Kidney epithelial cell (primary cell): ENCODE measurements at regions not wholly inside any gene's neighbourhood (a gene's known extent, or its start where the extent isn't known, plus 50 kb on each side); places are given as distances from the start of the nearest gene placed in this dataset.
"Not testable (repeated sequence)": the region's sequence is repeated elsewhere in the genome, so short reads cannot be mapped to it uniquely, and the experiment has no call there.

ENCODE experiments used
- DNase-seq: peaks from one replicate; pipeline ENCODE4 v3.0.0-alpha.2; 2010; ENCODE audit warnings: low read depth
- H3K27me3 ChIP-seq: 2 replicates; pipeline ENCODE4 v1.6.0; 2011; ENCODE audit warnings: low read length; ENCODE audit not compliant: control insufficient read depth, insufficient read depth
- H3K36me3 ChIP-seq: 2 replicates; pipeline ENCODE4 v1.5.1; 2011; ENCODE audit warnings: low read length; ENCODE audit not compliant: control insufficient read depth, insufficient read depth
- H3K4me3 ChIP-seq: 2 replicates; pipeline ENCODE4 v1.5.1; 2011; ENCODE audit warnings: low read depth, mild to moderate bottlenecking, control low read depth, low read length
- CTCF ChIP-seq: IDR thresholded peaks from 2 replicates; pipeline ENCODE4 v1.5.1; 2011; ENCODE audit warnings: mild to moderate bottlenecking, moderate library complexity, low read length, control low read depth, inconsistent platforms; ENCODE audit not compliant: insufficient read depth, poor library complexity, severe bottlenecking

DNA sequence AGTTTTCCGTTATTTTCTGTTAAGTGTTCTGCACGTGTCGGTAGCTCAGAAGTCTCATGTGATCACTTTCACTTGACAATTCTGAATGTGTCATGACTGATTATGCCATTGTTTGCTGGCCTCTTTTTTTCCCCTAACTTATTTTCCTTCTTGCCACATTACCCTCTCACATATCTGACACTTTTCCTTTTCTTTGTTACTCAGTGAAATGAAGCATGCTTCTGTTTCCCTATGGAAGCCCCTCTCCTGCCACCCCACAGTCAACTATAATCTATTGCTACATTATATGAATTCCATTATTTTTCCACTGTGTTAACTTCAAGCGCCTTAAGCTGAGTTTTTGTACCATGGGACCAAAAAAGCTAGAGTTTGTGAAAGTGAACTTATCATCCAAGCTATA is 531.6 kb upstream of the HS3ST5 start:
- Histone ChIP-seq H3K36me3 (no peaks in the 10 kb centered on the region), H3K4me3 (no peak overlapping the region)

DNA sequence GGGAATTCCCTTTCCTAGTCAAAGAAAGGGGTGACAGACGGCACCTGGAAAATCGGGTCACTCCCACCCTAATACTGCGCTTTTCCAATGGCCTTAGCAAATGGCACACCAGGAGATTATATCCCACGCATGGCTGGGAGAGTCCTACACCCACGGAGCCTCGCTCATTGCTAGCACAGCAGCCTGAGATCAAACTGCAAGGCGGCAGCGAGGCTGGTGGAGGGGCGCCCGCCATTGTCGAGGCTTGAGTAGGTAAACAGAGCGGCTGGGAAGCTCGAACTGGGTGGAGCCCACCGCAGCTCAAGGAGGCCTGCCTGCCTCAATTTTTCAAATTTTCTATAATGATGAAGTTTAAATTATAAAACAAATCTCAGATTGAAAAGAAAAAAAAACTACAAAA is 522.7 kb upstream of the HS3ST5 start:
- not testable (repeated sequence) for H3K27me3 ChIP-seq, DNase-seq, H3K4me3 ChIP-seq, H3K36me3 ChIP-seq

More for the DNA sequence above, 531.6 kb upstream of the HS3ST5 start:
- no peaks in the 10 kb centered on the region for H3K27me3 ChIP-seq
- TF ChIP-seq CTCF = no peak
- no peak for DNase-seq

DNA sequence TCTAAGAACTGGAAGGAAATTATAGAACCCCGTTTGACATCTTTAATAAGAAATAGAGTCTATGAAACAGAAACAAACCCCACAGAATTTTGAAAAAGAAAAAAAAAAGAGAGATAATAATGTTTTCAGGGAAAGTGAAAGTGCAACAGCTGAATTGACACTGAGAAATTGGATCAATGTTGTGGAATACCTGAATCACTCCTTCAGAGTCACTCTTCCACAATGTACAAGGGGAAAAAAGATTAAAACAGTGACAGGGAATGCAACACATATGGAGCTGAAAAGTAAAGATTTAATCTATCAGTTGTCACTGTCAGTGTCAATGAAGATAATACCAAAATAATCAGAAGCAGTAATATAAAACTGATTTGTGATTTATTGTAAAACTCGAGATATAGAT is 520.8 kb upstream of the HS3ST5 start:
- no peak for DNase-seq
- H3K27me3 ChIP-seq = no peaks in the 10 kb centered on the region
- no peaks in the 10 kb centered on the region for H3K36me3 ChIP-seq
- H3K4me3 ChIP-seq = no peak overlapping the region
- no peak for TF ChIP-seq CTCF

DNA sequence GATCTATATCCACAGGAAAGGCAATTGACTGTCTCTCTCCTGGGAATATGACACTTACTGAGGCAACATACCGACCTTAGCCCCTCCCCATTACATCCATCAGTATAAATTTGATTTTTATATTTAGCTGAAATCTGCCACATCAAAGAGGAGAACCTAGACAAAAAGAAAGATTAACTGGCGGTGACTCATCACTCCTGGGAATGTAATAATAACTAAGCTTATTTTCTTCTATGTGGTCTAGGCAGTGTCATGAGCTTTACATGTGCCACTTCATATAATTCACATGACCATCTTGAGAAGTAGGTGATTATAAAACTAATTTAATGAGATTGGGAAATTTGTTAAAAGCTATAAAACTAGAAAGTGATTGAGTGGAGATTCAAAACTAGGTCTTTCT is 520.0 kb upstream of the HS3ST5 start:
- DNase-seq = no peak
- TF ChIP-seq CTCF = no peak

DNA sequence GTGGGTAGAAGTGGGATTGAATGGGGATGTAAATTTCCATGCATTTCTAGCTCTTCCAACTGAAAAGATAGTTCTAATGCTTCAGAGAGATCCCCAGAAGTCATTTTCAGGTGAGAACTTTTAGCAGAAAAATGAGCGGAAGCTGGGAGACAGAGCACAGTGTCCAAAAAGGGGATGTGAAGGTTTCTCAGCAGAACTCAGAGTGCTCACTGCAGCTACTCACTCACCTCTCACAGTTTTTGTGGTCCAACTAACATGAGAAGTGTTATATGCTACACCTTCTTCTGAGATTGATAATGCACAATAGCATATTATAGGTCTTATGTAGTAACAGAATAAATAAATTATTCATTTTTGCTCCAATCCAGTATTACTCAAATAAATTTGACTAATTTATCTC is 519.2 kb upstream of the HS3ST5 start:
- DNase-seq = no peak
- Histone ChIP-seq H3K4me3 (no peak overlapping the region), H3K27me3 (no peaks in the 10 kb centered on the region), H3K36me3 (no peaks in the 10 kb centered on the region)
- TF ChIP-seq CTCF = no peak

More for the DNA sequence above, 520.0 kb upstream of the HS3ST5 start:
- H3K36me3 ChIP-seq = no peaks in the 10 kb centered on the region
- H3K4me3 ChIP-seq = no peak overlapping the region
- no peaks in the 10 kb centered on the region for H3K27me3 ChIP-seq

- no peaks in the 10 kb centered on the region for H3K36me3 ChIP-seq
- DNase-seq = no peak
These were observed 501.5 kb upstream of the HS3ST5 start for GRCh38 chr6:114844359-114844758.

More at GRCh38 chr6:114844359-114844758, 501.5 kb upstream of the HS3ST5 start:
- Histone ChIP-seq H3K27me3 (no peaks in the 10 kb centered on the region), H3K4me3 (no peak overlapping the region)
- no peak for TF ChIP-seq CTCF
